A549 (cell line): ENCODE measurements at regions not wholly inside any gene's neighbourhood (a gene's known extent, or its start where the extent isn't known, plus 50 kb on each side); places are given as distances from the start of the nearest gene placed in this dataset.

Source experiments
- ATAC-seq, 2 experiments: fragments of 200-7000 bp in 1 of 2; fragments of >200 bp in 1 of 2; cut with Nextera tagmentation in 1 of 2; cut with Tn5 transposase in 1 of 2; 3 replicates each; pipeline versions ENCODE4 v1.8.0 to v1.9.1; 2018 to 2020; ENCODE audit warnings: mild to moderate bottlenecking in 1 of 2, moderate library complexity in 1 of 2
- CTCF ChIA-PET: fragments of 300-600 bp; sonication (Branson Sonifier 250); formaldehyde crosslinking; extraction: SDS; loops from one replicate; lab custom pipeline; 2021; ENCODE audit warnings: antibody characterized with exemption, inconsistent platforms; lab: Yijun Ruan, JAX
- POLR2A ChIA-PET: fragments of 350-600 bp; formaldehyde crosslinking; extraction: SDS; loops from one replicate; lab custom pipeline; 2021; ENCODE audit warnings: antibody characterized with exemption, inconsistent platforms; lab: Yijun Ruan, JAX
- DNase-seq, 2 experiments: peaks; one replicate each; pipeline versions ENCODE4 v3.0.0 to v3.0.0-alpha.2; 2011 to 2016; ENCODE audit warnings: low read depth in 1 of 2, low spot score in 1 of 2
- FAIRE-seq: peaks from 2 replicates; lab custom pipeline; 2011; peaks lifted over from hg19 to GRCh38; lab: Jason Lieb, UNC
- H3K27ac ChIP-seq, 2 experiments: fragments of >200 bp; sonication (Bioruptor Twin); formaldehyde crosslinking; 3 replicates each; pipeline ENCODE4 v1.5.1; 2016 to 2017
- H3K4me1 ChIP-seq: fragments of >200 bp; sonication (Bioruptor Twin); formaldehyde crosslinking; 3 replicates; pipeline ENCODE4 v1.6.1; 2016
- H3K4me2 ChIP-seq: fragments of >200 bp; sonication (Bioruptor Twin); formaldehyde crosslinking; 3 replicates; pipeline ENCODE4 v1.6.1; 2016
- H3K4me3 ChIP-seq: fragments of >200 bp; sonication (Bioruptor Twin); formaldehyde crosslinking; 3 replicates; pipeline ENCODE4 v1.5.1; 2016
- H3K9me3 ChIP-seq: fragments of >200 bp; sonication (Bioruptor Twin); formaldehyde crosslinking; 3 replicates; pipeline ENCODE4 v1.6.1; 2016
- BCL3 ChIP-seq: fragments of >200 bp; sonication (Bioruptor Twin); formaldehyde crosslinking; IDR thresholded peaks from 3 replicates; pipeline ENCODE4 v1.6.1; 2016
- BHLHE40 ChIP-seq: IDR thresholded peaks from 2 replicates; pipeline ENCODE4 v1.6.1; 2012; ENCODE audit warnings: low read depth, low read length, inconsistent platforms
- EHF ChIP-seq: fragments of 250-450 bp; sonication (Bioruptor Pico); IDR thresholded peaks from 2 replicates; pipeline ENCODE4 v1.5.0; 2020; ENCODE audit warnings: mild to moderate bottlenecking
- ESRRA ChIP-seq: fragments of 150-350 bp; IDR thresholded peaks from 2 replicates; pipeline ENCODE4 v1.6.1; 2014; ENCODE audit warnings: mild to moderate bottlenecking, low read length, borderline replicate concordance
- JUN ChIP-seq, 2 experiments: fragments of >200 bp; sonication (Bioruptor Twin); formaldehyde crosslinking; IDR thresholded peaks; 2 replicates in 1 of 2; 3 replicates in 1 of 2; pipeline ENCODE4 v1.6.1; 2016 to 2017
- JUNB ChIP-seq: fragments of >200 bp; sonication (Bioruptor Twin); formaldehyde crosslinking; IDR thresholded peaks from 2 replicates; pipeline ENCODE4 v1.6.1; 2016
- MAFK ChIP-seq: fragments of 450-650 bp; IDR thresholded peaks from 2 replicates; pipeline ENCODE4 v1.6.1; 2014; ENCODE audit not compliant: partially characterized antibody
- POLR2A ChIP-seq: IDR thresholded peaks from 2 replicates; pipeline ENCODE4 v1.6.1; 2012; ENCODE audit warnings: mild to moderate bottlenecking, low read length
- RAD21 ChIP-seq, 2 experiments: fragments of >200 bp in 1 of 2; sonication (Bioruptor Twin) in 1 of 2; formaldehyde crosslinking in 1 of 2; IDR thresholded peaks in 1 of 2; conservative IDR thresholded peaks in 1 of 2; 2 replicates in 1 of 2; 3 replicates in 1 of 2; pipeline ENCODE4 v1.6.1; 2012 to 2018; ENCODE audit warnings: inconsistent platforms in 1 of 2
- RARB ChIP-seq: fragments of 250-450 bp; sonication (Bioruptor Pico); IDR thresholded peaks from 2 replicates; pipeline ENCODE4 v1.8.0; 2021; ENCODE audit warnings: mild to moderate bottlenecking, moderate library complexity
- REST ChIP-seq: fragments of 200-600 bp; sonication (generic); IDR thresholded peaks from 2 replicates; pipeline ENCODE4 v1.6.1; 2016; ENCODE audit warnings: antibody characterized with exemption, mild to moderate bottlenecking, moderate library complexity
- SMC3 ChIP-seq: fragments of >200 bp; sonication (Bioruptor Twin); formaldehyde crosslinking; IDR thresholded peaks from 3 replicates; pipeline ENCODE4 v1.6.1; 2018; ENCODE audit warnings: inconsistent platforms
- ZC3H11A ChIP-seq: fragments of 450-650 bp; IDR thresholded peaks from 2 replicates; pipeline ENCODE4 v1.6.1; 2014; ENCODE audit warnings: antibody characterized with exemption, mild to moderate bottlenecking
- WGBS: methylation state at CpG from one replicate; pipeline ENCODE4 v1.1.6; 2017; ENCODE audit errors: missing lambda C conversion rate; 5-methylcytosine and 5-hydroxymethylcytosine counted together
- TF ChIP-seq, protein P1 (sequence below): IDR thresholded peaks from 2 replicates; pipeline ENCODE4 v1.6.1; 2012
- TF ChIP-seq, protein P2 (sequence below): IDR thresholded peaks from 2 replicates; pipeline ENCODE4 v1.6.1; 2012; ENCODE audit warnings: low read depth, borderline replicate concordance
- TF ChIP-seq, protein P3 (sequence below): fragments of >200 bp; sonication (Bioruptor Twin); formaldehyde crosslinking; IDR thresholded peaks from 2 replicates; pipeline ENCODE4 v1.6.1; 2016

- TF ChIP-seq BCL3 (no peak), ZC3H11A (no peak), JUN (IDR thresholded peaks at IDR 0.05) (no peak), BHLHE40 (no peak), SMC3 (no peak), RARB (no peak), JUNB (no peak), MAFK (no peak), EHF (CRISPR knock-in tag) (no peak), ESRRA (no peak)
- TF ChIP-seq, protein P1, sequence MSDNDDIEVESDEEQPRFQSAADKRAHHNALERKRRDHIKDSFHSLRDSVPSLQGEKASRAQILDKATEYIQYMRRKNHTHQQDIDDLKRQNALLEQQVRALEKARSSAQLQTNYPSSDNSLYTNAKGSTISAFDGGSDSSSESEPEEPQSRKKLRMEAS = no peak
- TF ChIP-seq, protein P2, sequence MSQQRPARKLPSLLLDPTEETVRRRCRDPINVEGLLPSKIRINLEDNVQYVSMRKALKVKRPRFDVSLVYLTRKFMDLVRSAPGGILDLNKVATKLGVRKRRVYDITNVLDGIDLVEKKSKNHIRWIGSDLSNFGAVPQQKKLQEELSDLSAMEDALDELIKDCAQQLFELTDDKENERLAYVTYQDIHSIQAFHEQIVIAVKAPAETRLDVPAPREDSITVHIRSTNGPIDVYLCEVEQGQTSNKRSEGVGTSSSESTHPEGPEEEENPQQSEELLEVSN = no peak
These were observed 163.5 kb downstream of the RNF152 start (continued) for GRCh38 chr18:61729322-61729721.

- TF ChIP-seq EHF (CRISPR knock-in tag) = no peak
- TF ChIP-seq ZC3H11A = peak; percentile 35
- no peak for TF ChIP-seq JUN (IDR thresholded peaks at IDR 0.05)
- ChIA-PET POLR2A (interaction anchor here (0.6 kb wide), 1 partner anchor 52 kb away, joined by 3 read pairs; no protein-coding TSS in a partner anchor), CTCF (no interaction called here)
- FAIRE-seq (no peak), DNase-seq (no peak), ATAC-seq (no peak)
- H3K9me3 ChIP-seq = no peaks in the 10 kb centered on the region
- H3K4me1 ChIP-seq = no peaks in the 10 kb centered on the region
- WGBS = 10% methylated on average over 4 of the region's 4 CpGs
- no peak overlapping the region for H3K4me3 ChIP-seq
- H3K27ac ChIP-seq = no peak overlapping the region
- H3K4me2 ChIP-seq = no peak overlapping the region
These were observed 165.3 kb downstream of the RNF152 start for GRCh38 chr18:61727241-61728193.

DNA sequence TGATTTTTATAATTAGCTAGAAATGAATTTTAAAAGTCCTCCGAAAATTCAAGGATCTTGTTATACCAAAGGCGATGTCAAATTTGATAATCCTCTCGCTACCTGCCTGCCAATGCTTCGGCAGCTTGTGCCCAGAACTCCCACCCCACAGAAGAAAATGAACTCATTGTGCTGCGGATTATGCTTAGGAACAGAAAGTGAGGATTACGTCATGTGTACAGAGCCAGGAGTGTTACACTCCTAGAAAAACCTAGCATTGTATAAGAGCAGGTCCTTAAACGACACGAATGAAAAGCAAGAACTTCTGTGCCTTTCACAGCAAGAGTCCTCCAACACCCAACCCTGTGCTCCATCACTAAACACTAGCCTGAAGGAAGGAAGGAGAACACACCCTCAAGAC lies 168.3 kb downstream of the RNF152 start:
- no peak for TF ChIP-seq MAFK
- no peak for TF ChIP-seq POLR2A
- TF ChIP-seq REST = no peak
- no peak for TF ChIP-seq RAD21 (conservative IDR thresholded peaks at IDR 0.05 in 1 of 2, IDR thresholded peaks at IDR 0.05 in 1 of 2)
- TF ChIP-seq ESRRA = no peak
- TF ChIP-seq, protein P1 = no peak
- TF ChIP-seq, protein P3, sequence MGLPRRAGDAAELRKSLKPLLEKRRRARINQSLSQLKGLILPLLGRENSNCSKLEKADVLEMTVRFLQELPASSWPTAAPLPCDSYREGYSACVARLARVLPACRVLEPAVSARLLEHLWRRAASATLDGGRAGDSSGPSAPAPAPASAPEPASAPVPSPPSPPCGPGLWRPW = no peak
- Histone ChIP-seq H3K9me3 (no peaks in the 10 kb centered on the region), H3K4me1 (no peaks in the 10 kb centered on the region), H3K27ac (no peak overlapping the region), H3K4me2 (no peak overlapping the region), H3K4me3 (no peak overlapping the region)
- FAIRE-seq (no peak), ATAC-seq (no peak), DNase-seq (no peak)
- ChIA-PET POLR2A (no interaction called here), CTCF (interaction anchor here (1.1 kb wide), 1 partner anchor 11 kb away, joined by 3 read pairs; no protein-coding TSS in a partner anchor)
- WGBS = 14% methylated on average over 8 of the region's 8 CpGs
